Endothelial cell of umbilical vein (primary cell): ENCODE measurements at regions not wholly inside any gene's neighbourhood (a gene's known extent, or its start where the extent isn't known, plus 50 kb on each side); places are given as distances from the start of the nearest gene placed in this dataset.

Experiments used
- BruUV-seq: library from RNA; stranded (reverse); fragments of 400-500 nt; replicated peaks from 2 replicates; lab custom pipeline; 2021; lab: Mats Ljungman, UMichigan
- CTCF ChIA-PET: fragments of 300-600, 350-600 bp; sonication (Branson Sonifier 250); formaldehyde crosslinking; loops from one replicate; lab custom pipeline; 2021; ENCODE audit warnings: antibody characterized with exemption, inconsistent platforms; lab: Charles Lee
- POLR2A ChIA-PET: fragments of 300-600, 350-600 bp; sonication (Branson Sonifier 250); formaldehyde crosslinking; loops from one replicate; lab custom pipeline; 2021; ENCODE audit warnings: antibody characterized with exemption, inconsistent platforms; lab: Charles Lee
- DNase-seq: peaks from one replicate; pipeline ENCODE4 v3.0.0-alpha.2; 2011; ENCODE audit warnings: low read depth, low spot score
- FAIRE-seq: peaks from 2 replicates; lab custom pipeline; 2011; peaks lifted over from hg19 to GRCh38; lab: Jason Lieb, UNC
- H2AFZ ChIP-seq: 2 replicates; pipeline ENCODE4 v1.6.0; 2012; ENCODE audit warnings: low read depth, low read length, control low read depth, inconsistent platforms
- H3K27ac ChIP-seq: 2 replicates; pipeline ENCODE4 v1.5.1; 2011; ENCODE audit warnings: low read depth, mild to moderate bottlenecking, control low read depth, low read length, moderate library complexity; ENCODE audit not compliant: insufficient read depth
- H3K27me3 ChIP-seq, 2 experiments: 2 replicates each; pipeline versions ENCODE4 v1.6.0 to v1.6.1; 2011; ENCODE audit warnings: low read length in 2 of 2, mixed read lengths in 1 of 2; ENCODE audit not compliant: control insufficient read depth in 2 of 2, insufficient read depth in 2 of 2
- H3K36me3 ChIP-seq, 2 experiments: 2 replicates in 1 of 2; 3 replicates in 1 of 2; pipeline ENCODE4 v1.5.1; 2011; ENCODE audit warnings: low read length in 2 of 2, mild to moderate bottlenecking in 1 of 2, moderate library complexity in 1 of 2; ENCODE audit not compliant: control insufficient read depth in 2 of 2, insufficient read depth in 2 of 2; ENCODE audit errors: extremely low read depth in 1 of 2
- H3K4me1 ChIP-seq: 3 replicates; pipeline ENCODE4 v1.5.1; 2011; ENCODE audit warnings: mild to moderate bottlenecking, low read length; ENCODE audit not compliant: control insufficient read depth, insufficient read depth; ENCODE audit errors: extremely low read depth
- H3K4me2 ChIP-seq: 2 replicates; pipeline ENCODE4 v1.6.1; 2011; ENCODE audit warnings: low read length, control low read depth, mixed read lengths; ENCODE audit not compliant: insufficient read depth
- H3K4me3 ChIP-seq, 3 experiments: fragments of 200-600 bp in 1 of 3; sonication (generic), shearing (Covaris generic) in 1 of 3; replicated peaks in 1 of 3; 2 replicates each; pipeline ENCODE4 v1.5.1; 2011 to 2016; ENCODE audit warnings: control low read depth in 3 of 3, low read length in 3 of 3, mild to moderate bottlenecking in 2 of 3, inconsistent platforms in 1 of 3, low read depth in 1 of 3, moderate library complexity in 1 of 3; ENCODE audit not compliant: insufficient read depth in 1 of 3
- H3K79me2 ChIP-seq: 2 replicates; pipeline ENCODE4 v1.6.0; 2012; ENCODE audit warnings: low read length, inconsistent platforms; ENCODE audit not compliant: control insufficient read depth, insufficient read depth
- H3K9ac ChIP-seq: replicated peaks from 2 replicates; pipeline ENCODE3; 2011; ENCODE audit warnings: low read length, control low read depth; ENCODE audit not compliant: insufficient read depth; ENCODE audit errors: extremely low read depth
- H3K9me1 ChIP-seq: replicated peaks from 3 replicates; pipeline ENCODE4 v1.6.0; 2011; ENCODE audit warnings: mild to moderate bottlenecking, low read length; ENCODE audit not compliant: control insufficient read depth, insufficient read depth; ENCODE audit errors: extremely low read depth
- H3K9me3 ChIP-seq: replicated peaks from 2 replicates; pipeline ENCODE4 v1.5.1; 2012; ENCODE audit warnings: low read length, inconsistent platforms; ENCODE audit not compliant: control insufficient read depth, insufficient read depth
- H4K20me1 ChIP-seq: replicated peaks from 2 replicates; pipeline ENCODE3; 2011; ENCODE audit warnings: mild to moderate bottlenecking, low read length; ENCODE audit not compliant: control insufficient read depth, insufficient read depth; ENCODE audit errors: extremely low read depth
- EZH2 ChIP-seq: IDR thresholded peaks from 2 replicates; pipeline ENCODE4 v1.6.1; 2012; ENCODE audit warnings: borderline replicate concordance, low read depth, mild to moderate bottlenecking, moderate library complexity, low read length, inconsistent platforms; ENCODE audit not compliant: severe bottlenecking
- FOS ChIP-seq: IDR thresholded peaks from 2 replicates; pipeline ENCODE4 v1.6.1; 2011; ENCODE audit warnings: mild to moderate bottlenecking, low read length, moderate library complexity, borderline replicate concordance; ENCODE audit not compliant: insufficient read depth
- GATA2 ChIP-seq: IDR thresholded peaks from 2 replicates; pipeline ENCODE4 v1.7.0; 2011; ENCODE audit warnings: low read depth, mild to moderate bottlenecking, moderate library complexity, mixed read lengths, low read length; ENCODE audit not compliant: insufficient read length, insufficient read depth
- JUN ChIP-seq: IDR thresholded peaks from 2 replicates; pipeline ENCODE4 v1.6.1; 2011; ENCODE audit warnings: borderline replicate concordance, low read depth; ENCODE audit not compliant: insufficient read length, insufficient read depth
- MYC ChIP-seq: IDR thresholded peaks from one replicate; pipeline ENCODE4 v1.6.1; 2011; ENCODE audit warnings: mild to moderate bottlenecking, low read depth, low read length
- POLR2A ChIP-seq: IDR thresholded peaks from 2 replicates; pipeline ENCODE4 v1.6.1; 2012; ENCODE audit warnings: low read depth, mild to moderate bottlenecking, control low read depth, low read length
- POLR2AphosphoS5 ChIP-seq: IDR thresholded peaks from 2 replicates; pipeline ENCODE4 v1.6.1; 2012; ENCODE audit warnings: low read depth, mild to moderate bottlenecking, control low read depth, low read length, moderate library complexity; ENCODE audit not compliant: insufficient read depth
- dilution Hi-C: fragments of 300-500 bp; cut with MboI; formaldehyde crosslinking; loops from one replicate; pipeline ENCODE4 v1.15.0; 2019; ENCODE audit warnings: low sequenced_read_pairs; ENCODE audit not compliant: extremely low pct_ligation_motif_present
- intact Hi-C: fragments of 100-400 bp; cut with micrococcal nuclease; formaldehyde crosslinking; loops from one replicate; pipeline ENCODE4 v1.10.0; 2022
- TF ChIP-seq, protein P1 (sequence below): IDR thresholded peaks from 2 replicates; pipeline ENCODE4 v1.6.1; 2011; ENCODE audit not compliant: insufficient read depth, insufficient read length
- TF ChIP-seq, protein P2 (sequence below), 2 donors: IDR thresholded peaks; 1 replicate in 1 of 2; 2 replicates in 1 of 2; pipeline ENCODE4 v1.5.1; 2011; ENCODE audit warnings: low read length in 2 of 2, mild to moderate bottlenecking in 2 of 2, moderate library complexity in 2 of 2, control low read depth in 1 of 2, inconsistent platforms in 1 of 2, low read depth in 1 of 2; ENCODE audit not compliant: insufficient read depth in 1 of 2; ENCODE audit errors: extremely low read depth in 1 of 2

DNA sequence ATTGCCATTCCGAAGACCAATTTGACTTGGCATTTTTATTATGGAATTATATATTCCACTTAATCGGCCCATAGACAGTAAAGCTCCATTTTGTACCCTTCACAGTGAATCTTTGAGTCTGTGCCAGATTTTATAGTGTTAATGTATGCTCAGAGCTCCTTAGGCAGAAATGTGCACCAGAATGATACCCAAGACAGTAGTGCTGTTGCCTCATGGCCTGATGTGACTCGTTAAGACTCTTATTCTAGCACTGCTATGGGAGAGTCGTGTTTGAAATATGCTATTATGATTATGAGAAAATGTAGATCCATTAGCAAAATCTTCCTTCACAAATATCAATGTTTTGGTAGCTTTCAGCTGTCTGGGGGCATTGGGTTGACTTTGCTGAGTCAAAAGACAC, 209.8 kb upstream of the RAG2 start:
- no peak overlapping the region for H2AFZ ChIP-seq
- dilution Hi-C loops (no loop called here), intact Hi-C loops (no loop called here)
- ChIA-PET POLR2A (no interaction called here), CTCF (no interaction called here)
- no peaks in the 10 kb centered on the region for H3K4me1 ChIP-seq
- no peak overlapping the region for H3K4me2 ChIP-seq
- H3K4me3 ChIP-seq = no peak overlapping the region
- no peaks in the 10 kb centered on the region for H3K36me3 ChIP-seq
- no peak overlapping the region for H3K27ac ChIP-seq
- no peaks in the 10 kb centered on the region for H3K9me3 ChIP-seq
- no peak overlapping the region for H3K9ac ChIP-seq
- no TSS peak for BruUV-seq
- H3K27me3 ChIP-seq = no peaks in the 10 kb centered on the region
- no peaks in the 10 kb centered on the region for H4K20me1 ChIP-seq
- no peaks in the 10 kb centered on the region for H3K9me1 ChIP-seq
- TF ChIP-seq, protein P1, sequence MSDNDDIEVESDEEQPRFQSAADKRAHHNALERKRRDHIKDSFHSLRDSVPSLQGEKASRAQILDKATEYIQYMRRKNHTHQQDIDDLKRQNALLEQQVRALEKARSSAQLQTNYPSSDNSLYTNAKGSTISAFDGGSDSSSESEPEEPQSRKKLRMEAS = no peak
- TF ChIP-seq MYC (no peak), JUN (no peak), POLR2AphosphoS5 (no peak), POLR2A (no peak), FOS (no peak)
- TF ChIP-seq, protein P2, sequence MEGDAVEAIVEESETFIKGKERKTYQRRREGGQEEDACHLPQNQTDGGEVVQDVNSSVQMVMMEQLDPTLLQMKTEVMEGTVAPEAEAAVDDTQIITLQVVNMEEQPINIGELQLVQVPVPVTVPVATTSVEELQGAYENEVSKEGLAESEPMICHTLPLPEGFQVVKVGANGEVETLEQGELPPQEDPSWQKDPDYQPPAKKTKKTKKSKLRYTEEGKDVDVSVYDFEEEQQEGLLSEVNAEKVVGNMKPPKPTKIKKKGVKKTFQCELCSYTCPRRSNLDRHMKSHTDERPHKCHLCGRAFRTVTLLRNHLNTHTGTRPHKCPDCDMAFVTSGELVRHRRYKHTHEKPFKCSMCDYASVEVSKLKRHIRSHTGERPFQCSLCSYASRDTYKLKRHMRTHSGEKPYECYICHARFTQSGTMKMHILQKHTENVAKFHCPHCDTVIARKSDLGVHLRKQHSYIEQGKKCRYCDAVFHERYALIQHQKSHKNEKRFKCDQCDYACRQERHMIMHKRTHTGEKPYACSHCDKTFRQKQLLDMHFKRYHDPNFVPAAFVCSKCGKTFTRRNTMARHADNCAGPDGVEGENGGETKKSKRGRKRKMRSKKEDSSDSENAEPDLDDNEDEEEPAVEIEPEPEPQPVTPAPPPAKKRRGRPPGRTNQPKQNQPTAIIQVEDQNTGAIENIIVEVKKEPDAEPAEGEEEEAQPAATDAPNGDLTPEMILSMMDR (IDR thresholded peaks at IDR 0.05; ENCODE audit: extremely low read depth in 1 of 2, insufficient read depth in 1 of 2, low read depth in 1 of 2, low read length in 2 of 2) = no peak
- no peak for DNase-seq
- no peak for FAIRE-seq
- H3K79me2 ChIP-seq = no peaks in the 10 kb centered on the region

DNA sequence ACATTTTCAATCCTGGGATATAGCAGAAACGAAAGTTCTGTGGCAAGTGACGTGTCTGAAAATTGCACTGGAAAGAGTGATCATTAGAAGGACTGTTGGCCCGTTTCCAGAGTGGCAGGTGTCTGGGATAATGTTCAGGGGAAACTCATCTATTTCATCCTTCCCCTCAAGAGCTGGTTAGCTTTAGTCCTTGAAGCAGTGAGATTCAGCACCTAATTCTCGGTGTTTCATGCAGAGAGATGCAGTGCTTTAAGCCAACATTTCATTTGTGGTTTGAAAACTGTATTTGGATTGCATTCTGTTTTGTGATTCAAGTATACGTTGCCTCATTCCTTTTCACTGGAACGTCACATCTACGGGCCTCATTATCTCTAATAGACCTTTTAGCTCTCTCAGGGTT, 205.0 kb upstream of the RAG2 start:
- H3K27ac ChIP-seq = no peak overlapping the region
- FAIRE-seq (no peak), DNase-seq (no peak)
- H3K9me3 ChIP-seq = no peaks in the 10 kb centered on the region
- no peaks in the 10 kb centered on the region for H3K79me2 ChIP-seq
- no peaks in the 10 kb centered on the region for H3K9me1 ChIP-seq
- no peak overlapping the region for H3K4me3 ChIP-seq
- H2AFZ ChIP-seq = no peak overlapping the region
- no peak overlapping the region for H3K9ac ChIP-seq
- no peaks in the 10 kb centered on the region for H3K27me3 ChIP-seq
- no peak overlapping the region for H3K4me2 ChIP-seq
- intact Hi-C loops = no loop called here
- no peaks in the 10 kb centered on the region for H4K20me1 ChIP-seq
- ChIA-PET CTCF (no interaction called here), POLR2A (no interaction called here)
- TF ChIP-seq GATA2 = no peak
- TF ChIP-seq FOS = no peak
- TF ChIP-seq, protein P1 = no peak
- no peak for TF ChIP-seq POLR2AphosphoS5
- TF ChIP-seq EZH2 = no peak
- no peak for TF ChIP-seq MYC
- TF ChIP-seq, protein P2 (IDR thresholded peaks at IDR 0.05; ENCODE audit: extremely low read depth in 1 of 2, insufficient read depth in 1 of 2, low read depth in 1 of 2, low read length in 2 of 2) = no peak
- TF ChIP-seq POLR2A = no peak
- TF ChIP-seq JUN = no peak
- no peaks in the 10 kb centered on the region for H3K36me3 ChIP-seq
- dilution Hi-C loops = no loop called here
- H3K4me1 ChIP-seq = no peaks in the 10 kb centered on the region
- no TSS peak for BruUV-seq
